Heart right ventricle (tissue), 16 donors: ENCODE measurements at regions not wholly inside any gene's neighbourhood (a gene's known extent, or its start where the extent isn't known, plus 50 kb on each side); places are given as distances from the start of the nearest gene placed in this dataset.

Experiments
- ATAC-seq, 8 donors: fragments of 200-7000 bp; cut with Tn5 transposase; one replicate each; pipeline ENCODE4 v1.9.1; 2020; ENCODE audit warnings: mild to moderate bottlenecking in 8 of 8, moderate library complexity in 8 of 8, moderate number of reproducible peaks in 1 of 8
- DNase-seq, 2 donors: peaks; one replicate each; pipeline ENCODE4 v3.0.0-alpha.2; 2020
- H3K27ac ChIP-seq, 10 donors: fragments of 200-600 bp; sonication (generic) in 2 of 10; one replicate each; pipeline versions ENCODE4 v1.5.0 to v1.8.0; 2020 to 2022; ENCODE audit warnings: mild to moderate bottlenecking in 3 of 10
- H3K27me3 ChIP-seq, 7 donors: fragments of 200-600 bp; one replicate each; pipeline ENCODE4 v1.8.0; 2021 to 2022; ENCODE audit warnings: mild to moderate bottlenecking in 2 of 7
- H3K36me3 ChIP-seq, 9 donors: fragments of 200-600 bp; sonication (generic) in 1 of 9; one replicate each; pipeline versions ENCODE4 v1.5.0 to v1.8.0; 2020 to 2022; ENCODE audit warnings: mild to moderate bottlenecking in 2 of 9
- H3K4me1 ChIP-seq, 9 donors: fragments of 200-600 bp; sonication (generic) in 1 of 9; one replicate each; pipeline versions ENCODE4 v1.5.0 to v1.8.0; 2020 to 2022; ENCODE audit warnings: mild to moderate bottlenecking in 4 of 9
- H3K4me3 ChIP-seq, 10 donors: fragments of 200-600 bp; sonication (generic) in 2 of 10; one replicate each; pipeline versions ENCODE4 v1.5.0 to v1.8.0; 2020 to 2022; ENCODE audit warnings: mild to moderate bottlenecking in 7 of 10, moderate library complexity in 2 of 10
- H3K9me3 ChIP-seq, 11 donors: fragments of 200-600 bp in 10 of 11; sonication (generic) in 2 of 11; one replicate each; pipeline versions ENCODE4 v1.5.0 to v1.8.0; 2013 to 2022; ENCODE audit warnings: mild to moderate bottlenecking in 2 of 11, control low read depth in 1 of 11, moderate library complexity in 1 of 11
- WGBS, 2 donors: extraction: QIAGEN DNeasy Blood & Tissue Kit; methylation state at CpG; one replicate each; pipeline ENCODE4 v1.1.7; 2013; ENCODE audit warnings: inconsistent platforms in 1 of 2; 5-methylcytosine and 5-hydroxymethylcytosine counted together
- intact Hi-C, 10 donors: fragments of 100-400 bp; cut with DNase I; formaldehyde crosslinking; loops; one replicate each; pipeline versions ENCODE4 v1.11.1 to v1.14.2; 2022
- TF ChIP-seq, protein P1 (sequence below), 9 donors: fragments of 200-600 bp; sonication (generic) in 2 of 9; IDR thresholded peaks; one replicate each; pipeline versions ENCODE4 v1.5.0 to v1.8.0; 2021 to 2022; ENCODE audit warnings: antibody characterized with exemption in 9 of 9, mild to moderate bottlenecking in 5 of 9, moderate library complexity in 1 of 9
- donor health status: Arrhythmogenic right ventricular cardiomyopathy.
- donor health status: ischemic (EF 13 %, LVEDD 7.1; RV severe dilation, severe dysfunction).
- donor health status: healthy with polysubstance abuse.
- donor health status: DM: no; HTN: yes; CAD: no.
- donor health status: DM: no; HTN: no; CAD: no.
- donor health status: ischemic (EF 25% LVEDD 6.9; RV normal size, moderate dysfunction).
- donor health status: ischemic (EF 25% LVEDD 5.7; RV mildly dilated, moderate dysfunction).
- donor health status: healthy.
- donor health status: DM: yes; HTN: yes; CAD: no.
- donor health status: Ischemic cardiomyopathy.
- donor health status: ischemic (EF 35%, LVEDD 5.7; RV mildly dilated, moderate dysfunction).
- donor health status: nonischemic (EF 11% LVEDD 7.7; RV severe dilation, severe dysfunction).
- donor health status: DM: yes; HTN: yes; CAD: no.
- donor health status: PGD.
- donor health status: ischemic (EF 29% LVEDD 5.4; RV normal size, mild dysfunction).
- donor health status: nonischemic (EF 23%, LVEDD 6.1; RV moderate dilation, normal function).

DNA sequence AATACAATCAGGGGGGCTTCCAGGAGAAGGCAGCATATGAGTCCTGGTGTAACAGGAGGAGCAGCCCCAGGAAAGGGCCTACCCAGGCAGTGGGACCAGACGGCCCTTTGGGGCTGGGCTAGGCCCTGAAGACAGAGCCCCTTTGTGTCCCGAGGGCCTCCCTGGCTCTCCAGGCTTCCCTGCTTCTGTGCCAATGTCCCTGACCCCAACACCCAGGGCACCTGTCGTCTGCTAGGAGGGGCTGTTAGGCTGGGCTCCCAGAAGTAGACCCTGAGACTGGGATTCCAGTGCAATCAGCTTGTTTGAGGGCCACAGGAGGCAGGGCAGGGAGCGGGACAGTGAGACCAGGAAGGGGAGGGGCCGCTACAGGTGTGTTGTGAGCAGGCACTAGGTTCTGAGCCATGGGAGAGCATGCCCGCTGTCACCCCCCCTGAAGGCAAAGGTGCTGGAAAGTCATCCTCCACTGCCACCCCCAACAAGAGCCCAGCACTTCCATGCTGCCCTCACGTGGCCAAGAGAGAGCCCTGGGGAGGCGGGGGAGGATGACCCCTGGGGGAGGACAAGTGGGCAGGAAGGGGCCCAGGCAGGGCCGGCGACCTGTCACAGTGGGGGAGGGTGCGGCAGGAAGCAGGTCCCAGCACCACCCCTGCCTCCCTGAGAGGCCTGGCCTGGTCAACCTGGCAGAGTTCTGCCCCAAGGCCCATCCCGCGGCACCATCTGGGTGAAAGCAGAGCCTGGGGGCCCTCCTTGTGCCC lies 64.8 kb downstream of the ADRA2C start:
- DNase-seq: no peak
- no peak for ATAC-seq
- intact Hi-C loops: no loop called here
- Histone ChIP-seq H3K27ac (no peak overlapping the region), H3K4me3 (no peak overlapping the region), H3K4me1 (peaks cover 0 to 16% (median 8%) of the 10 kb centered on the region in 9 donors), H3K27me3 (peaks cover 0 to 31% (median 22%) of the 10 kb centered on the region in 7 donors), H3K36me3 (no peaks in the 10 kb centered on the region), H3K9me3 (no peaks in the 10 kb centered on the region)
- WGBS, 2 donors: 65 to 70% methylated on average over 13 of the region's 13 CpGs
- TF ChIP-seq, protein P1, sequence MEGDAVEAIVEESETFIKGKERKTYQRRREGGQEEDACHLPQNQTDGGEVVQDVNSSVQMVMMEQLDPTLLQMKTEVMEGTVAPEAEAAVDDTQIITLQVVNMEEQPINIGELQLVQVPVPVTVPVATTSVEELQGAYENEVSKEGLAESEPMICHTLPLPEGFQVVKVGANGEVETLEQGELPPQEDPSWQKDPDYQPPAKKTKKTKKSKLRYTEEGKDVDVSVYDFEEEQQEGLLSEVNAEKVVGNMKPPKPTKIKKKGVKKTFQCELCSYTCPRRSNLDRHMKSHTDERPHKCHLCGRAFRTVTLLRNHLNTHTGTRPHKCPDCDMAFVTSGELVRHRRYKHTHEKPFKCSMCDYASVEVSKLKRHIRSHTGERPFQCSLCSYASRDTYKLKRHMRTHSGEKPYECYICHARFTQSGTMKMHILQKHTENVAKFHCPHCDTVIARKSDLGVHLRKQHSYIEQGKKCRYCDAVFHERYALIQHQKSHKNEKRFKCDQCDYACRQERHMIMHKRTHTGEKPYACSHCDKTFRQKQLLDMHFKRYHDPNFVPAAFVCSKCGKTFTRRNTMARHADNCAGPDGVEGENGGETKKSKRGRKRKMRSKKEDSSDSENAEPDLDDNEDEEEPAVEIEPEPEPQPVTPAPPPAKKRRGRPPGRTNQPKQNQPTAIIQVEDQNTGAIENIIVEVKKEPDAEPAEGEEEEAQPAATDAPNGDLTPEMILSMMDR (IDR thresholded peaks at IDR 0.05): no peak

DNA sequence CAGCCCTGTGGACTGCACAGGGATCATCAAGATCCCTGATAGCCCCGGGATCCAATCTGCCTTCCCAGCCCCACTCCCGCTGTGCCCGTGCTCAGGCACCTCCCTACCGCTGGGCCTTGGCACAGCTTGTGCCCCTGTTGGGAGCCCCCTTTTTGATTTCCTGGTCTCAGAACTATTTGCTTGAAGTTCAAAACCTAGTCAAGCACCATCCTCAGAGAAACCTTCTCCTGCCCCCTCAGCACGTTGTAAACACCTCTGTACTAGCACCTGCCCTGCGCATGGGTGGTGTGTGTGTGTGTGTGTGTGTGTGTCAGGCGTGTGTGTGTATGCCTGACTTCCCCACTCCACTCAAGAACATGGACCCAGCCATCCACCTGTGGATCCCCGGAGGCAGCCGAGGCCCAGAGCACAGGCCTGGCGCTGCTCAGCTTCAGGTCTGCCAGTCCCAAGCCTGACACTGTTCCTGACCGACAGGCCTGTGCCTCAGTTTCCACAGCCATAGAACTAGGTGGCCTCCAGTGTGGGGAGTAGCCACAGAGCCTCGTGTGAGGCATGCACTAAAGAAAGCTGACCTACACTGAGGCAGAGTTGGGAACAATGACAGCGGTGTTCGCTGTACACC lies 65.5 kb downstream of the ADRA2C start:
- peaks cover 0 to 38% (median 26%) of the 10 kb centered on the region in 7 donors for H3K27me3 ChIP-seq
- H3K4me3 ChIP-seq: no peak overlapping the region
- TF ChIP-seq, protein P1 (IDR thresholded peaks at IDR 0.05): no peak
- H3K9me3 ChIP-seq: no peaks in the 10 kb centered on the region
- peaks cover 0 to 16% (median 8%) of the 10 kb centered on the region in 9 donors for H3K4me1 ChIP-seq
- ATAC-seq: no peak
- H3K36me3 ChIP-seq: no peaks in the 10 kb centered on the region
- DNase-seq: no peak
- 76 to 79% methylated on average over 14 of the region's 14 CpGs for WGBS, 2 donors
- intact Hi-C loops: no loop called here
- H3K27ac ChIP-seq: no peak overlapping the region

DNA sequence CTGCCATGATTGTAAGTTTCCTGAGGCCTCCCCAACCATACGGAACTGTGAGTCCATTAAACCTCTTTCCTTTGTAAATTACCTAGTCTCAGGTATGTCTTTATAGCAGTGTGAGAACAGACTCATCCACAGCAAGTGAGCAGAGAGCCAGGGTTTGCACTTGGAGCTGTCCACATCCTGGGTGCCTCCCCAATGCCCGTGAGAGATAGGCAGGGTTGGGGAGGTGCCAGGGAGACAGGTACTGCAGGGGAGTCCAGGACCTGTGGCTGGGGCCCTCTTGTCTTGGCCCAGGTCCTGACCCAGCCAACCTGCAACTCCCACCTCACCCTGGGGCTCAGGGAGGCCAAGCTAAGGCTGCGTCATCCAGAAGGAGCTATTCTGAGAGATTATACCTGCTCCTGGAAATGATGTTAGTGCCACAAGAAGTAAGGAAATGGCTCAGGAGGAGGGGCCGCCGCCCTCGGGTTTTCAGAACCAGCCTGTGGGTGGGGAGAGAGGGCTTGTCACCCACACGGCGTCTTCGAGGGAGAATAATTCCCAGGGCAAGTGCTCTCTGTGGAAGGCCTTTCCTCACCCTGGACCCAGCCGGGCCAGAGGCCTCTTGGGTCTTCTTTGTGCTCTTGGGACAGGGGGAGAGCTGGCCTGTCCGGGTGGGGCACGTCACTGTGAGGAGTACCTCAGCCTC lies 66.5 kb downstream of the ADRA2C start:
- Histone ChIP-seq H3K27me3 (peaks cover 0 to 47% (median 26%) of the 10 kb centered on the region in 7 donors), H3K9me3 (peaks cover 0 to 3% (median 0%) of the 10 kb centered on the region in 11 donors), H3K36me3 (no peaks in the 10 kb centered on the region), H3K4me3 (no peak overlapping the region), H3K27ac (no peak overlapping the region), H3K4me1 (peaks cover 0 to 6% (median 3%) of the 10 kb centered on the region in 9 donors)
- no peak for ATAC-seq
- DNase-seq: peak in 1 of 2 donors; percentile 1
- TF ChIP-seq, protein P1 (IDR thresholded peaks at IDR 0.05): no peak
- 77 to 81% methylated on average over 12 of the region's 12 CpGs for WGBS, 2 donors
- intact Hi-C loops: no loop called here

DNA sequence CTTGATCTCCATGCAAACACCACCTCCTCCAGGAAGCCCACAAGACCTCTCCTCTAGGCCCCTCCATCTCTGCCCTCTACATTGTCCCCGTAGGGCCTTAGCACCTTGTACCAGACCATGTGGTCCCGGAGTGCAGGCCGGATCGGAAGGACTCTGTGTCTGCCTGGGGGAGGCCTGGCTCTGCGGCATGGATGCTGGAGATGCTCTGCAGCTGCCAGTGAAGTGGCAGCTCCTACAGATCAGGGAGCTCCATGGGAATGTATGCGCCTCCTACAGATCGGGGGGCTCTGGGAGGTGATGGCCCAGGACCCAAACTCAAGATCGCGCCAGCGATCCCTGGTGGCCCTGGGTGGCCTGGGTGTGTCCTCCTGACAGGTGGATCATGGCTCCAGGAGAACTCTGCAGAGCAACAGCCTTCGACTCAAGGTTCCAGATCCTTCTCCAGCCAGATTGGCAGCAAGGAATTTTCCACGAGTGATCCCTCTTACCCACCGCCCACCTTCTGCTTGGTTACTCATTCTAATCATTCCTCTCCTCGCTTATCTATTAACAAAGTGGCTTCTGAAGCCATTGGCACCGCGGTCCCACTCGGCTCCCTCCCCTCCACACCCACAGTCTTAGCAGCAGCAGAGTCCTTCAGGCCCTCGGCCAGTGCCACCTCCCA lies 67.3 kb downstream of the ADRA2C start:
- TF ChIP-seq, protein P1 (IDR thresholded peaks at IDR 0.05): no peak
- no peaks in the 10 kb centered on the region for H3K36me3 ChIP-seq
- 76 to 82% methylated on average over 18 of the region's 18 CpGs for WGBS, 2 donors
- H3K27ac ChIP-seq: no peak overlapping the region
- peaks cover 0 to 49% (median 26%) of the 10 kb centered on the region in 7 donors for H3K27me3 ChIP-seq
- ATAC-seq (no peak), DNase-seq (no peak)
- intact Hi-C loops: no loop called here
- H3K9me3 ChIP-seq: peaks cover 0 to 10% (median 0%) of the 10 kb centered on the region in 11 donors
- H3K4me3 ChIP-seq: no peak overlapping the region
- H3K4me1 ChIP-seq: no peaks in the 10 kb centered on the region
